GM12892 (cell line): ENCODE measurements at regions not wholly inside any gene's neighbourhood (a gene's known extent, or its start where the extent isn't known, plus 50 kb on each side); places are given as distances from the start of the nearest gene placed in this dataset.

Source experiments
- POLR2A ChIP-seq: IDR thresholded peaks from 2 replicates; pipeline ENCODE4 v1.6.1; 2011; ENCODE audit warnings: low read depth, low read length, control low read depth
- POLR2AphosphoS5 ChIP-seq: IDR thresholded peaks from 2 replicates; pipeline ENCODE4 v1.6.1; 2011; ENCODE audit warnings: low read depth, low read length, control low read depth

- TF ChIP-seq POLR2A (no peak), POLR2AphosphoS5 (no peak)
Observed at GRCh38 chr1:5318143-5318816, 663.9 kb downstream of the AJAP1 start.
